Stromal cell of bone marrow (primary cell): ENCODE measurements at regions not wholly inside any gene's neighbourhood (a gene's known extent, or its start where the extent isn't known, plus 50 kb on each side); places are given as distances from the start of the nearest gene placed in this dataset.
A peak's percentile ranks its signal among the peaks of the same experiment; 100 is the strongest.
"Not testable (repeated sequence)": the region's sequence is repeated elsewhere in the genome, so short reads cannot be mapped to it uniquely, and the experiment has no call there.

Experiments used
- DNase-seq: peaks from one replicate; pipeline ENCODE4 v3.0.0-alpha.2; 2012; ENCODE audit warnings: low read depth

DNA sequence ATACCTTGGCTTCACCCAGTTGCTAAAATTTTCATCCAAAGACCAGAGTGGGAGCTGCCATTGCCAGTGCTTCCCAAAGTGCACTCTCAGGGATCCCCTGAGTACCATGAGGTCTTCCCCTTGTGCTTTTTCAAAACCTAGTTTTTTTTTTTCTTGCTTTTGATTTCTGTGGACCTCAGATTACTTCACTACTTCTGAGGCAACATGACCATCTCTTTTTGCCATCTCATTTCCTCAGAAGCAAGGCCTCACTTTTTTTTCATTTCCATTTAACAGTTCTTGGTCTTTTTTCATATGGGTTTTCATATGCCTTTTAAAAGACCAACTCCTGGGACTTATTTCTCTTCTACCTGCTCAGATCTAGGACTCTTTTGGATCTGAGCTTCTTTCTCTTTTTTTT lies 64.1 kb upstream of the MMS22L start:
- no peak for DNase-seq

DNA sequence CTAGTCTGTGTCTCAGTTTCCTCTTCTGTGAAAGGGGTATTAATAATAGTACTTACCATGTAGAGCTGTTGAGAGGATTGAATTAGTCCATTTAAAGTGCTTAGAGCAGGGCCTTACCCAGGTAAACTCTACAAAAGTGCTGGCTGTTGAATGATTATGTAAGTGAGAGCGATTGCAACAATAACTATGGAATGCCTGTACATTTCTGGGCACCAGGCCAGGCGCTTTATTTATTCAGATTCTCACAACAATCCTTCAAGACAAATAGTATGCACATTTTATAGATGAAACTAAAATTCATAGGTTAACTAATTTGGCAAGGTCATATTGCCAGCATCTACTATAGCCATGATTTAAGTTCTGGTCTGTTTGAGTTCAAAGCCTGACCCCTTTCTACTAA lies 78.3 kb upstream of the MMS22L start:
- no peak for DNase-seq

DNA sequence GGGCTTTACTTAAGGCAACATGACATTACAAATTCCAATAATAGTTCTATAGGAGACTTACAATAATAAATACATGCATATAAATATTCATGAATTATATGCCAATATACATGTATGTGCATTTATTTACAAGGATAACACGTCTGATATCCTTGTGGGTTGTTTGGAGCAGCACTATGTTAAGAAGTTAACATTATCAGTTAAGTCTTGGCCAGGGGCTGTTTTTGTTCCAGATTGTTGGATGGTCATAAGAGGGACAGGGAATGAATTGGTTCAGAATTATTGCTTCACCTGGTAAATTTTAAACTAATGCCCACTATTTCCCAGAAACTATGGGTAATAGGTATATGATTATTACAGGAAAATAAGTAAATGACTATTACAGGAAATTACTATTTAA lies 81.3 kb upstream of the MMS22L start:
- no peak for DNase-seq

DNA sequence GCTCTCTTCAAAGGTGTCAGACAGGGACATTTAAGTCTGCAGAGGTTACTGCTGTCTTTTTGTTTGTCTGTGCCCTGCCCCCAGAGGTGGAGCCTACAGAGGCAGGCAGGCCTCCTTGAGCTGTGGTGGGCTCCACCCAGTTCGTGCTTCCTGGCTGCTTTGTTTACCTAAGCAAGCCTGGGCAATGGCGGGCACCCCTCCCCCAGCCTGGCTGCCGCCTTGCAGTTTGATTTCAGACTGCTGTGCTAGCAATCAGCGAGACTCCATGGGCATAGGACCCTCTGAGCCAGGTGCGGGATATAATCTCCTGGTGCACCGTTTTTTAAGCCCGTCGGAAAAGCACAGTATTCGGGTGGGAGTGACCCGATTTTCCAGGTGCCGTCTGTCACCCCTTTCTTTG lies 99.1 kb upstream of the MMS22L start:
- DNase-seq: not testable (repeated sequence)

DNA sequence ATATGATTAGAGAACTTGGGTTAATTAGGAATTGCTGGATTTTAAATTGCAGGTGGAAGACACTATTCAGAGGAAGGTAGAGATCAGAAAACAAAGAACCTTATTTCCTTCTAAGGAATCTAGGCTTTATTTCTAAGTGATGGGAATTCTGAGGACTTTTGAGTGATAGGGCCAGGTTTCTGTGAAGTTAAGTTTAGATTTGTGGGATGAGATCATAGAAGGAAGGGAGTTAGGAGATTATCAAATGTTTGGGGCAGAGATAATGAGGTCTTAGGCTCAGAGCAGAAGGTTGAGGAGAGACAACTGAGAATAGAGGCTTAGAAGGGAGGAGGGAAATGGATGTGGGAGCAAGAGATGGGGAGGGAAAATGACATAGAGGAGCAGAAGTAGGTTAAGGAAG lies 109.7 kb upstream of the MMS22L start:
- no peak for DNase-seq

DNA sequence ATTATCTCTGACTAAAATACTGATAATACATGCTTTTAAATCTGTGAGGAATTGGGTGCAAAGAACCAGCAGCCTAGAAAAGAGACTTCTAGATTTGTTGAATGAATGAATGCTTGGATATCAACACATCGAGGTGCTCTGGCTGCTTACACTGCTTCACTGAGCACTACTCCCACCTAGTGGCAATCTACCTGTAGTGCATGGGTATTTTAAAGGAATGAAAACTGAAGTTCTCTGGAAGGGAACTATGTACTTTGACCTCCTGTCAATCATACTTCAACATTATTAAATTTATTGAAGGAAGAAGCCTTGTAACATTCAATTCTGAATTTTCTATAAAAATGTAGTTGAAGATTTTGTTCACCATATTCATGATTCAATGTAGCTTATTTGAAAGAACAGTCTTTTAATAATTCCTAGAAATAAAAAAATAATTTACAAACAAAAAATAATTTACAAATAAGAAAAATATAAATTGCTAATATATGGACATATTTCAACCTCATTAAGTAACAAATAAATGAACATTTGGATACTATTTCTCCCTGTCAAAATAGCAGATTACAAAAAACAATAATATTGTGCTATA lies 111.2 kb upstream of the MMS22L start:
- peak; percentile 20 for DNase-seq

DNA sequence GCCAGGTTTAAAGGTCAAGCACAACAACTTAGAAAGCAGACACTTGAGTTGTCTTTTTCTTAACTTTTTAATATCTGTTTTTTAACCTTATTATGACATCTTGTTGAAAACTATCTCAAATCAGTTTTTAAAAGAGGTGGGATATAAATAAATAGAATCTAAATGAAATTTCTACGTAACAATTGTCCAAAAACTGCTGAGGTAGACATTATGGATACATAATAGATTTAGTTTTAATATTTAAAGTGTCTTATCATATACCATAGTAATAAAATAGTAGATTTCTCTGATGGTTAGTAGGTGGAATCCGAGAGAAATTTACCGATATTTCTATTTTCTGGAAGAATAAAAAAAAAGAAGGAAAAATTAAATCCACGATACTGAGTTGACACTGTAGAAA lies 113.9 kb upstream of the MMS22L start:
- no peak for DNase-seq

DNA sequence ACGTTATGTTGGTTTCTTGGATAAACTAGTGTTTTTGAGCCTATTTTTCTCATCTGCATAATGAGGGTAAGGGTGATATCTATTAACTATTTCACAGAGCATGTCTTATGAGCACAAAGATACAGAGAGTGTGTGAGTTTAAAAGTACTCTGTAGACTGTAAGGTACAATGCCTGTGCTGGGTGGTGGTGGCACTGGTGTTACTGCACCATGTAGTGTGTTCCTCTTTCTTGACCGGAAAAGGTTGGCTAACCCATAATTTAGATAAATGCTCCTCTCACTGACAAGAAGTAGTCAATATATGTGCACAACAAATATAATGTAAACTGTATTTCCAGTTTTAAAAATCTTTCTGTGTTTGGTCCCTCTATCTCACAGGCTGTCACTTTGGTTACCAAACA lies 116.2 kb upstream of the MMS22L start:
- DNase-seq: no peak

DNA sequence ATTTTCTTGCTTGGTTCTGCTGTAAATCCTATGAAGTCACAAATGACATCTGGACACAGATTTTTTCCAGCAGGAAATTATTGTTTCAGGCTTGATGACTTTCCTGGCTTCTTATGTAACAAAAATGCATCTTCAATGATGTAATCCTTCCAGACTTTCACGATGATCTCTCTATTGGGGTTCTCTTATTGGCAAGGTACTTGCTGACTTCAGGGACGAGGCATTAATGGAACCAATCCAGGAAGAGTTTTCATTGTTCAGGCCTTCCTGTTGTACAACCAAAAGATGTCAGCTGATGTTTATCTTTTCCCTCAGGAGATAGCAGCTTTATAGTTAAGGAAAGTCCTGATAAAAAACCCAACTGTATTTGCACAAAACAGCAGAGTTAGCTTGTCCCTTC lies 118.5 kb upstream of the MMS22L start:
- peak; percentile 6 for DNase-seq

DNA sequence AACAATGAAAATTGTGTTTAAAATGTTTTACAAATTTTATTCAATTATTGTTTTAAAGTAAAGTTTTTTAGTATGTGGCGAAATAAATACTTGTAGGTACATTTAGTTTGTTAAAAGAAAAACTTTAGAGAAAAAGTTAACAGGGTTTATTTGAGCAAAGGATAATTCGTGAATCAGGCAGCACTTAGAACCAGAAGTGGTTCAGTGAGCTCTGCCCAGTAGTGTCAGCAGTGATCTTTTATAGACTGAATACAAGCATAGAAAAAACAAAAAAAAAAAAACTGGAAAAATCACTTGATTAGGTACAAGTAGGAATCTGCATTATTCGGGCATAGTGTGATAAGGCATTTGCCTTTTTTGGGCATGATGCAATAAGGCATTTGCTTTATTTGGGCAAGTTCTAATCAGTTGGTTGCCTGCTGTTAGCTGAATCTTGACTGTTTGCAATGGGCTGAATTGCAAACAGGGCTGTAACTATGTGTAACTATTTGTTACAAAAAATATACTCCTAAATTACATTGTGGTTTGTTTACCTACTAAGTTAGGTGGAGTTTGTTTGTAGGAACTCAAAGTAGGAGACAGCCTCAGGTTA lies 122.9 kb upstream of the MMS22L start:
- DNase-seq: no peak

DNA sequence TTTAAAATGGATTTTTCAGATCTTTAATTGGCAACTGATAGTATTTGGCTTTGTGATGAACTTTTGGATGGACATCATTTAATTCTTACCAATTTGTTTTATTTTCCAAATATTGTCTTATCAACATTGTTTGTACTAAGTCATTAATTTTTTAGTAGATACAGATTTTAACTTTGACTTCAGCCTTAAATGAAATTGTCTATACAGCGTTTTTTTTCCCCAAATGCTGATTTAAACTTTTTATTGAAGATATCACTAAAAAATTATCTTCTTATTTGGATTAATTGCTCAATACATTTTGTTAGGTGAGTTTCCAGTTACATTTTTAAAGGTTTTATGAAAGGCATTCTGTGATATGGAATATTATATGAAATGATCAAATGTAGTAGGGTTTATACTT lies 123.6 kb upstream of the MMS22L start:
- DNase-seq: no peak

DNA sequence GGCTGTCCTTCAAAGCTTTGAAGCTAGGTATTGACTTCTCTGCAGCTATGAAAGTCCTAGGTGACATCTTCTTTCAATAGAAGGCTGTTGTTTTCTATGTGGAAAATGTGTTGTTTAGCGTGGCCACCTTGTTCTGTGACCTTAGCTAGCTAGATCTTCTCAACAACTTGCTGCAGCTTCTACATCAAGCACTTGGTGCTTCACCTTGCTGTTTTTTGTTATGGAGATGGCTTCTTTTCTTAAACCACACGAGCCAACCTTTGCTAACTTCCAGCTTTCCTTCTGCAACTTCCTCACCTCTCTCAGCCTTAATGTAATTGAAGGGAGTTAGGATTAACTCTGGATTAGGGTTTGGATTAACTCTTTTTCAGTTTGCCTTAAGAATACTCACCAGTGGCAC lies 128.6 kb upstream of the MMS22L start:
- DNase-seq: no peak

DNA sequence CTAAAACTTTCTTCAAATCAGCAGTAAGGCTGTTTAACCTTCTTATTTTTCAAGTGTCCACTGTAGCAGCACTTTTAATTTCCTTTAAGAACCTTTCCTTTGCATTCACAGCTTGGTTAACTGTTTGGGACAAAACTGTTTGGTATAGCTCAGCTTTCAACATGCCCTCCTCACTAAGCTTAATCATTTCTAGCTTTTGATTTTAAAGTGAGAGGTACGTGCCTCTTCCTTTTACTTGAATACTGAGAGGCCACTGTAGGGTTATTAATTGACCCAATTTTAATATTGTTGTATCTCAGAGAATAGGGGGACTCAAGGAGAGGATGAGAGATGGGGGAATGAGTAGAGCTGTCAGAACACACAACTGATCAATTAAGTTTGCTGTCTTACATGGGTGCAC lies 129.5 kb upstream of the MMS22L start:
- no peak for DNase-seq

DNA sequence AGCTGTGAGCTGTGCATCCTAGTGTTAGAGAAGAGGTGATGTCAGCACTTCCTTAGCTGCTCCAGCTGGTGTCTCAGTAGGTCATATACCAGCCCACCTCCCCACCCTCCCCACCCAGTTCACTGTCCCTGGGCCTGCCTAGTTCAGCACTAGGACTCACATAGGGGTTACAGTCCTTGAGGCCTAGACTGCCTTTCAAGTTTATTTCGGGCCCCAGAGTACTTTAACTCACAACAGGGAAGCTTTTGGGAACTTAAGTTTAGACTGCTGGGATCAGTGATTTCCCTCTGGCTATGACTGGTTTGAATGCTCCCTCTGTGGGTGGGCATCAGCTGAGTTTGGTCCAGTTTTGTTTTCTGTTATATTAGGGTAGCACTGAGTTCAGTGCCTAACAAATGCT lies 139.2 kb upstream of the MMS22L start:
- no peak for DNase-seq

DNA sequence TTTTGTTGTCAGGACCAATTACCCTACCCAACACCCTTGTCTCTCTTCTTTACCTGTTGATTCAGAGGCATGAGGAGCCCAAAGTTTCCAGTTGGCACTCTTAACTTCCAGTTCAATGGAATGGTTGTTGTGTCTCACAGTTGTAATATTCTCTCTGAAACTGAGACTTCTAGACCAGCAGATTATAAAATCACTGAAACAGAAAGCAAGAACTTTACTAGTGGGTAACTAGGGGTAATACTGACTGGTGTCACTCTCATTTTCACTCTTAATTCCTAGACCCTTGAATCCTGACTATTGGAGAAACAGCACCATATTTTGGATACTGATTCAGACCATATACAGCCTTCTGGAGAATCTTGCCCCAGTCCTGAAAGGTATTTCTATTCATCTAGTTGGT lies 140.2 kb upstream of the MMS22L start:
- DNase-seq: no peak

DNA sequence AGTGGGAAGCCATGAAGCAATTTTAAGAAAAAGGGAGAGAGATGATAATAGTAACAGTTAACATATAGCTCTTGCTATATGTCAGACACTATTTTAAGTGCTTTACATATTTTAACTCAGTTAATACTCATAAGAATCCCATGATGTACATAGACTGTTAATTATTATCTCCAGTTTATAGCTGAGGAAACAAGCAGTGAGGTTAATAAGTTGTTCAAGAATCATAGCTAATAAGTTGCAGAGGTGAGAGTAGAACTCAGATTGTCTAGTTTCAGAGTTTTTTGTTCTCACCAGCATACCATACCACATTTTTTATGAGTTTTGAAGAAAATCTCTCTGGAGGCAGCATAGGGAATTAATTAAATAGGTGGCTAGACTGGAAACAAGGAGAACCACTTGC lies 144.6 kb upstream of the MMS22L start:
- DNase-seq: no peak

DNA sequence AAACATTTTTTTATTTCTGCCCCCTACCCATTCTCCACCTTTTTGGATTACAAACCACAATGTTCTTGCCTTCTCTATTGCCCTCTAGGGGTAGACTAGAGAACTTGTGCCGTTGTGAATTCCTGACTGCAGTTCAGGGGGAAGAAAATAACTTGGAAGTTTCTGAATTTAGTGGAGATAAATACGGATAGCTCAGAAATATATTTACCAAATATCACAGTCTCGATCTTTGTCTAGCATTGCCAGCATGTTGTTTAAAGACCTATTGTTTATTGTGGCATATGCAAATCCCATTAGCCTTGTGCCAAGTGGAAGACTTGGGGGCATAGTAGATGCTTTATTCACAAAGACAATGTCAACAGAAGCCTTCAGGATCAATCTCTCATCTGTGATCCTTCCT lies 154.1 kb upstream of the MMS22L start:
- peak; percentile 7 for DNase-seq

DNA sequence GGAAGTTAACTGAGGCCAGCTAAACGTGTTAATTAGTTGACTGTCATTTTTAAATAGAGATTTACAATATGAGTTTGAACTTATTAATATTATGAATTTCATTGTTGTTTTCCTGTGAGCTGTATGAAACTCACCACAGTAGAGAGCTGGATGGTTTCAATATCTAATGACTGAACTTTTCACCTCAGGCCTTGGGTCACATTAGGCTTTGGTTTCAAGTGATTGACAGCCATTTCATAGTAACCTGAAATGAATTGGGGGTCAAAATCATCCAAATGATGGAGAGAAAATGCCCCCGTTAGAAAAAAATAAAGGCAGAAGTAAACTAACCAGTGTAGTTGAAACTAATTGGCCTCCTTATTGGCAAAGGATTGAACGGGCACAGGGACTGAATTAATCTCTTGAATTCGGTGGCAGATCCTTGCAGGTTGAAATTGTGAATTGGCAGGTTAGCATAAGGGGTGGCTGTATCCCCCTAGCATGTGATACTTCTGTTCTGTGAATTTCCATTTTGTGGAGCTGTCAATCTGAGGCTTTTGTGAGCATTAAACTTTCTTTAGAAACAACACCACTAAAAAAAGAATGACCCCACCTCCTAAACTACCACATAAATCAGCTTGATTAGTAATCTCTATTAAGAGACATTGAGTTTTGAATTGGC lies 155.1 kb upstream of the MMS22L start:
- no peak for DNase-seq

DNA sequence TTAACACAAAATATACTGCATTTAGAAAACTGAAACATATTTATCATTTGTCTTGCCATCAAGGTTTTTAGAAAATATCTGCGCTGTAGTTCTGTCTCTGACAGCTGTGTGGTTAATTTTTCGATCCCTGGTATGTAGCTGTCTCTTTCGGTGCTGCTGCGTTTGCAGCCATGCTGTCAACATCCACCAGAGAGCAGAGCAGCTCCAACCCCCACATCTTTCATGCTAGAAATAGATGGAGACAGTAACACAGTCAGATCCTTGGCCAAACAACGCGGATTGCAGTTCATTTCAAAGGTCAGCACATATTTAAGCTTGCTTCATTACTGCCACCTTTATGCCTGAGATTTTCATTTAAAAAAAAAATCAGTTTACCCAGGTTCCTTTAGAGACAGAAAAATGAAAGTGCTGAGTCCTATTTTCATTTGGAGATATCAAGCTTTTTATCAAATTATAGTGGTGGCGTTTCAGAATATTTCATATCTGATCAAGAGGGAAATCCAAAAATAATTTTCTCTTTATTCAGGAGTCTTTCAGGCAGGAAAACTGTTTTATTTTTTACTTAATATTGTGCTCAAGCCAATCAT lies 157.7 kb upstream of the MMS22L start:
- DNase-seq: peak; percentile 18

DNA sequence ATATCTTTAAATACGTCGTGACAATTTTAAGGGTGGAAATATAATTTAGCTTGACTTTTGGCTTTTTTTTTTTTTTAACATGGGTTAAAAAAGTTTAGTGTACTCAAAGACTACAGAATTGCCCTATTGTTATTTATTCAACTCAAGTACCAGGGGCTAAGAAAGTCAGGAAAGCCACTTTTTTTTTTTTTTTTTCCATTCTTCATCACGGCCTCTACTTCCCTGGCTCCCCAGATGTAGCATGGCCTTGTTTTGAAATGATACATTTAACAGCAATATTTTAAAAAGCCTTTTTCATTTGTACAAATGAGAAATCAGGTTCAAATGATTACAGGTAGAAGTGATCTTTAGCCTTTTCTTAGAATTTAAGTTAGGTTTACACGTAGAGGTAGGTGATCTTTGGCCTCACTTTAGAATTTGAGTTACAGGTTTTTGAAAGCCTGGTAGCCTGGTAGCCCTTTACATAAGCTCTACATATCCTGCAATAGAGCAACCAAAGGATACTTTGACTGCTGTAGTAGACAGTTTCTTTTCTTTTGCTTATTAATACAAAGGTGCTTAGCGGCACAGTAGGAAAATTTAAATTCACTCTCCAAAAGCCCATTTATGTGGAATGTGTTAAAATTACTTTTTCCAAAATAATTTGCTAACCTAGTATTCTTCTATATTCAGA lies 160.5 kb upstream of the MMS22L start:
- DNase-seq: no peak

DNA sequence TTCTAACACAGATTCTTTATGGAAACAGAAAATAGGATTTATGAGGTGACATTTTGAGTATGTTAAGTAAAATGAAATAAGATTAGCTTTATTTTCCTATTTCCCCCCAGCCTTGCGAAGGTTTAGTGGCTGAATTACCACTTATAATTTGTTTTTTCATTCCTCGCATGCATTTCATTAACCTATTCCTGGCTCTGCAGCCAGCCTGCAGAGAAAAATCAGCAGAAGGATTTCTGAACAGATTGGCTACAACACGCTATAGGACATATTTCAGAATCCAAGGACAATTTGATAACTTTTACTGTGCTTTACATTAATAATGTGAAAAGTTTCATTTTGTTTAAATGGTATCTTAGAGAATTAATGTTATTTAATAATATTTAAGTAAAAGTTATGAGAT lies 162.4 kb upstream of the MMS22L start:
- DNase-seq: no peak

DNA sequence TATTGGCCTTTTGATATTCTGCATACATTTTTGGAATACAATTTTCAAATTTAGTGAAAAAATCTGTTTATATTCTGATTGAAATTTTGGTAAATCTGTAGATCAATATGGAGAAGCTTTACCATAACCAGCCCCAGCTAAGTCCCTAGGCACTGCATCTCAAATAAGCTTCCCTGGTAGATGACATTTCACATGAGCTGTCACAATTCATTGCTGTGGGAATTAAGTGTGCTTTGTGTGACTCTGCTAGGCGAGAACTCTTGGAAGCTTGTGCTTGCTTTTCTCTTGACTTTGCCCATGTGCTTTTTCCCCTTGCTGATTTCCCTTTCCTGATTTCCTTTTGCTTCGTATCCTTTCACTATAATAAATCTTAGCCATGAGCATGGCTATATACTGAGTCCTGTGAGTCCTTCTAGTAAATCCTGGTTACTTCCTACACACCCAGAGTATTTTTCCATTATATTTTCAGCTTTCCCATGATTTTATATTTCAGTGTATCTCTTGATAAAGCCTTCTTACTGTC lies 166.5 kb upstream of the MMS22L start:
- DNase-seq: no peak

DNA sequence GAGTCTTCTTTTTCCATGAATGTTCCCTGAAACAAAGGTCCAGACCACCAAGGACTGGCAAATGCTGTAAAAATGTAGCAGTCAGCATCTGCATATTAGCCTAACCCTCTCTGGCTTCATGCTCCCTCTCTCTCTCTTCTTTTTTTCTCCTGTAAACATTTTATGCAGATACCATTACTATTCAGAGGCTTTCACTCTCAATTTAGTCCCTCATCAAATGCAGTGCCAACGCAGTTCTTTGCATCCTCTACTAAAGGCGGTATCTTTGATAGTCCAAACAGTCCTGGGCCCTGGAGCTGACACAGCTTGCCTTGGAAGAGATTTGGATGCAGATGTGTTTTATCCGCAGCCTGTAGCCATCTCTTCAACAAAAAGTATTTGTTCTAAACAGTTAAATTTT lies 167.1 kb upstream of the MMS22L start:
- DNase-seq: no peak
